Hematopoietic multipotent progenitor cell treated with erythropoietin and hydrocortisone succinate and interleukin-3 and kit ligand, for 17 days (in vitro differentiated cells): ENCODE measurements at regions not wholly inside any gene's neighbourhood (a gene's known extent, or its start where the extent isn't known, plus 50 kb on each side); places are given as distances from the start of the nearest gene placed in this dataset.
"Not testable (repeated sequence)": the region's sequence is repeated elsewhere in the genome, so short reads cannot be mapped to it uniquely, and the experiment has no call there.

Experiments used
- DNase-seq: peaks from one replicate; pipeline ENCODE4 v3.0.0-alpha.2; 2015; ENCODE audit warnings: low spot score

DNA sequence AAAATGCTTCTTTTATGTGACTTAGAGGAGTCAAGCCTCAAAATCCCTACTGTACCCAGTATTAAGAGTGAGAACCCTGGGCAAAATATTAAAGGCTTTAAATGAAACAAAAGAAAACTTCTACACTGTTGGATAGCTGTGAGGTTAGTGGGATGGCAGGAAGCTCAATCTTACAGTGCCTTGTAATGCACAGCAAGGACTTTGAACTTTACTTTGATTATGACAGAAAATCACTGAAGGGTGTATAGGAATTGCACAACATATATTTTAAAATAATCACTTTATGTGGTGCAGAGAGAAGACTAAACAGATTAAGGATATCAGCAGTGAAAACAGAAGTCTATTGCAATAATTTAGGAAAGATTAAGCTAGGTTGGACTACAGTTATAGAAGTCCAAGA, 1333.4 kb downstream of the ADGRL3 start:
- DNase-seq, result no peak

DNA sequence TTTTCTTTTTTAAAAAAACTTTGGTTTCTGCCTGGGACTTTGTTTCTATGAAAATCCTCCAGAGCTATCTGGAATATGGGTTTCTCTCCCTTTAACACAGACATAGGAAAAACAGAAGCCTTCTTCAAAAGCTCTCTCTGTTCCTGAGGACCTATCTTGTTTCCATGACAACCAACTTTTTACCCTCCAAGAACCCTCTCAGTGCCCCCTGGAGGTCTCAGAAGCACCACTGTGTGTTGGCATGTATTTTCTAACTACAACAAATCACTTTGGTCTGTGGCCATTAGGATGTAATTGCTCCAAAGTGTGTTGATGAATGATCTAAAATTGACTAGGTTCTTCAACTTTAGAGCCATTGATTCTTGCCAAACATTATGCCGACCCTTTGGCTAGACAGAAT, 1331.6 kb downstream of the ADGRL3 start:
- DNase-seq, result no peak

DNA sequence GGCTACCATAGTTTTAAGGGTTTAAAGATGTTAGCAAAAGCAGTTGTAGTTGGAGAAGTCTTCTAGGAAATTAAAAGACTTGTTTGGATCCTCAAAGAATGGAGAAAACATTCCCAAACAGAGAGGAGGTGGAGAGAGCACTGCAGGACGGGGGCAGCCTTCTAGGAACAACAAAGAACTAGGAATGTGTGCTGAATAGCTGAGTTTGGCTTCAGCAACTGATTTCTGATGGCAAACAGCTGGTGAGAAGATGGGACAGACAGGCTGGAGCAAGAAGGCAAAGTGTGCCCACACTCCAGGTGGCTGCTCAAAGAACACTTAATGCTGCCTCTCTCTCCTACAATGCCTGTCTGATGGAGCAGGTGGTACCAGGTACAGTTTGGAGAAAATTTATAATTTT, 1331.1 kb downstream of the ADGRL3 start:
- no peak for DNase-seq

DNA sequence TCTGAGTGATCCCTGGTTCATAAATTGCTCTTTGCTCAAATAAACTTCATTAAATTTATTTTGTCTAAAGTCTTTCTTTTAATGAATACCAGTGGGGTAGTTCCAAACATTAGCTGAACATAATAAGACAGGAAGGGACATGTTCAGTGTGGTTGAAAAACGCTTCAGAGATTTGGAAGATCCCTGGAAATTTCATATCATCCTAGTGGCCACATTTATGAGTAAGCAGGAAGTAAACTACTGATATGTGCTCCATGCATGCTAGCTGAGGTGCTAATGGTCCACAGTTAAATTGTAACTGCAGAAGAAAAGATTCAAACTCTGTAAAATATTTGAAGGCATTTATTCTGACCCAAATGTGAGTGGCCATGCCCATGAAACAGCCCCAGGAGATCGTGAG, 1328.7 kb downstream of the ADGRL3 start:
- no peak for DNase-seq

DNA sequence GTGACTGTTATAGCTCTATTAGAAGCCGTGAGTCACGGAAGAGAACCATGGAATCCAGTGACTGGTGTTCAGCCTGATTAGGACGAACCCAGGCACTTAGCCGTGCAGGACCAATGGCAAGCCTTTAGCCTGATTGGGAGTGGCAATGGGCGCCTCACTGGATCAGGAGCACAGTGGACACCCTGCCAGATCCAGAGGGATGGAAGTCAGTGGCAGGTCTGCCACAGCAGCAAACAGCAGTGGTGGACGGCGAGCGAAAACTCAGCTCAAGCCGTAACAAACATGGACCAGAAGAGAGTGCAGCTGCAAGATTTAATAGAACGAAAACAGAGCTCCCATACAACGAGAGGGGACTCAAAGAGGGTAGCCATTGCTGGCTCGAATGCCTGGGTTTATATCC, 1326.5 kb downstream of the ADGRL3 start:
- DNase-seq, result no peak

DNA sequence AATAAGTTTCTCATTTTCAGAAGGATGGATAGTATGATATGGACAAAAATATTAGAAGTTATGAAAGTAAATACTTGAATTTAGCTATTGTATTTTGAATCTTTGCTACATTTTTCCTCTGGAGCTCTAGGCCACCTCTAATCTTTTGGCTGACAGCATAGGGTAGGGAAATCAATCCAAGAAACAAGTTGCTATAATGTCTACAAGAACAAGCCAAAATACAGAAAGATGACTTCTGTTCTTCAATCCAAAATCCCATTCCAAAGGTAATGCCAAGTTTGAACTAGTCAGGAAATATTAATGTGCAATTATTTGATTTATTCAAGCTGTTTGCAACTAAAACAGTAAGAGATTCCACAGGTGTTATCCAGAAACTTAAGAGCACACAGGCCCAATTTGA, 1323.1 kb downstream of the ADGRL3 start:
- DNase-seq, result no peak

DNA sequence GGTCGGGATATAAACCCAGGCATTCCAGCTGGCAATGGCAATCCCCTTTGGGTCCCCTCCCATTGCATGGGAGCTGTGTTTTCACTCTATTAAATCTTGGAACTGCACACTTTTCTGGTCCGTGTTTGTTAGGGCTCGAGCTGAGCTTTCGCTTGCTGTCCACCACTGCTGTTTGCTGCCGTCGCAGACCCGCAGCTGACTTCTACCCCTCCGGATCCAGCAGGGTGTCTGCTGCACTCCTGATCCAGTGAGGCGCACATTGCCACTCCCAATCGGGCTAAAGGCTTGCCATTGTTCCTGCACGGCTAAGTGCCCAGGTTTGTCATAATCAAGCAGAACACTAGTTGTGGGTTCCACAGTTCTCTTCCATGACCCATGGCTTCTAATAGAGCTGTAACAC, 1322.1 kb downstream of the ADGRL3 start:
- no peak for DNase-seq

DNA sequence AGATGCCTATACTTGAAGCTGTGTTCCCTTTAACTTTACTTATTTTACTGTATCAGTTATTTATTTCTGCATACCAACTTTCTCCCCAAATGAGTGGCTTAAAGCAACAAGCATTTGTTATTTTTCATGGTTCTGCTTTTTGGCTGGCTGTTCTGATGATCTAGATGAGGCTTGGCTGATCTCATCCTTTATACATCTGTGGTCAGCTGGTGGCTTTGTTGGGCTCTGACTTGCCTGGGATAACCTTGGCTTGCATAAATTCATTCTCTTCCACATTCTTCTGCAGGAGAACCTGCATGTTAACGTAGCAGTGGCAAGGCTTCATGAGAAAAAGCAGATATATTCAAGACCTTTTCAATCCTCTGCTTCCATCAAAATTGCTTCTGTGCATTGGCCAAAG, 1317.6 kb downstream of the ADGRL3 start:
- no peak for DNase-seq

DNA sequence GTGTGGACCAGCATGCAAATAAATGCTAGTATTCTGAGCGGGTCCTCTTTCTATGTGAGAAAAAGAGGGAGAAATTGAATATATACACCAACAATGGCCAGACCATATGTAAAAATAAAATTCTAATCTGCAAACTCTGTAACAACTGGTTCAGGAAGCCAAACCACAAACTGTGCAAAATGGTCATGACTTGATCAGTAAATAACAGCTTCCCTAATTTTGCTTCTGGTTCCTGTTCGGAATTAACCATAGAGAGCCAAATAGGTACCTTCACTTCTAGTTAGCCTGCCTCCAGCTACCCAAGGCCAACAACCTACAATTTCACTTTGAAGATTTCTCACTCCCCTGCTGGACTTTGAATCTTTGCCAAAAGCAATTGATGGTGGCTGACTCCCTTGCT, 1313.2 kb downstream of the ADGRL3 start:
- DNase-seq, result no peak

DNA sequence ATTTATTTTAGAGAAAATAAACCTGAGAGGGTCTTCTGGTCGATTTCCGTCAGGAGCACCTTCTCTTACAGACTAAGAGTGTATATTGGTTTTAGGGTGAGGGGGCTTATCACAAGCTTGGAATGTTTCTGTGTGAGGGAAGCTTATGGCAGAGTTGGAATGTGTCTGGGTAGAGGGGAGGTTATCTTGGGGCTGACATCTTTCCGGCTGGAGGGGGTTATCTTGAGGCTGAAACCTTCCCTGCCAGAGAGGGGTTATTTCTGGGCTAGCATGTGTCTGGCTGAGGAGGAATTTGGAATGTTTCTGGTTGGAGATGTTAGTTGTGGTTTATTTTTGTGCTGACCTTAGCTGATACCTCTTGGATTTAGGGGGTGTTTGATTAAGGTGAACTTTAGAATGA, 1312.1 kb downstream of the ADGRL3 start:
- DNase-seq, result no peak

DNA sequence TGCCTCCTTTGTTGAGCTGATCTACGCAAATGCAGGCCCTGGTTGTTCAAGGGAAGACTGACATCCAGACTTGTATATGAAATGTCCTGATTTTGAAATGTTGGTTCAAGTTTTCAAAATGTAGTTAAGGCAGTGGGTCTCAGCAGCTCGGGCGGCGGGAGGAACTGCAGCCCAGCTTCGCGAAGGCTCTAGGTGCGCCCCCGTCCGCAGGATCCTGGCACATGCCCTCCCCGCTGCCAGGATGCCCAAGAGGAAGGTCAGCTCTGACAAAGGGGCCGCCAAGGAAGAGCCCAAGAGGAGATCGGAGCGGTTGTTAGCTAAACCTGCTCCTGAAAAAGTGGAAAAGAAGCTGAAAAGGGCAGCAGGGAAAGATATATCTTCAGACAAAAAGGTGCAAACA, 1310.1 kb downstream of the ADGRL3 start:
- DNase-seq, result no peak

DNA sequence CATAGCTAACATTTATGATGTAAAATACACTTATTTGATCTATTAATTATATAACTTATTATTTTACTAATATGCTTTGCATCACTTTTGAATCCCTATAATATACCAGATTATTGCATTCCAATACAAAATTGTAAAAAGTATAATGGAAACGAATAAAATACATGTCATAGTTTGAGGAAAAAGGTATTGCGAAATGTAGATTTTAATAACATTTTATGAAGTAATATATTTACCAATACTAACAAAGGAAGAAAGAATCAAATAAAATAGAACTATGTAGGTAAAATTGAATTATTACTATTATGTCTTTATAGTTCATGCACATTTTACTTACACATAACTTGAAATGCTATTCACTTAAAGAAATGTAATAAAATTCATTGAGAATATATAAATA, 1300.2 kb downstream of the ADGRL3 start:
- DNase-seq, result no peak

DNA sequence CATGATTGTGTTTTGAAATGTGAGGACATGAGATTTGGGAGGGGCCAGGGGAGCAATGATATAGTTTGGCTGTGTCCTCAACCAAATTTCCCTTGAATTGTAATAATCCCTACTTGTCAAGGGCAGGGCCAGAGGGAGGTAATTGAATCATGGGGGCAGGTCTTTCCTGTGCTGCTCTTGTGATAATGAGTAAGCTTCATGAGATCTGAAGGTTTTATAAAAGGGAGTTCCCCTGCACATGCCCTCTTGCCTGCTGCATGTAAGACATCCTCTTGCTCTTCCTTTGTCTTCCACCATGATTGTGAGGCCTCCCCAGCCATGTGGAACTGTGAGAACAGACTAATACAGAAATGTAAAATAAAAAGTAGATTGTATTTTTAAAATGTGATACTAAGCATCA, 1294.9 kb downstream of the ADGRL3 start:
- no peak for DNase-seq

DNA sequence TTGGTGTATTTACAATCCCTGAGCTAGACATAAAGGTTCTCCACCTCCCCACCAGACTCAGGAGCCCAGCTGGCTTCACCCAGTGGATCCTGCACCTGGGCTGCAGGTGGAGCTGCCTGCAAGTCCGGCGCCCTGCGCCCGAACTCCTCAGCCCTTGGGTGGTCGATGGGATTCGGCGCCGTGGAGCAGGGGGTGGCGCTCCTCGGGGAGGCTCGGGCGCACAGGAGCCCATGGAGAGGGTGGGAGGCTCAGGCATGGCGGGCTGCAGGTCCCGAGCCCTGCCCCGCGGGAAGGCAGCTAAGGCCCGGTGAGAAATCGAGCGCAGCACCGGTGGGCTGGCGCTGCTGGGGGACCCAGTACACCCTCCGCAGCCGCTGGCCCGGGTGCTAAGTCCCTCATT, 1291.6 kb downstream of the ADGRL3 start:
- DNase-seq, result not testable (repeated sequence)

DNA sequence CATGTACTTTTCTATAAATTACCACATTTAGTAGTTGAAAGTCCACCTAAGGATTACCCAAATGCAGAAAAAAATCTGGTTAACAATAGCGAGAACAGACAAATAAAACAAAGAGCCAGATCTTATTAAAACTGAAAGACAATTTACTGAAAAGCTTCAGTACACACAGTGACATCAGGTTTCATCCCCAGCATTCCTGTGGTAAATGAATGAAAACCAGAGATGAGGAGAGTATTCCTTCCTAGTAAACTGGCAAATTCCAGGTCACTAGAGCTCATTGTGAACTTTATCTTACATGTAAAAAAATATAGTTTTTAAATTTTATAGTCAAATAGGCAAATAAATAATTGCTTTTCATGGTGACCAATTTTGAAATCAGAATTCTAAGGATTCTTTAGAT, 1290.5 kb downstream of the ADGRL3 start:
- DNase-seq, result no peak

DNA sequence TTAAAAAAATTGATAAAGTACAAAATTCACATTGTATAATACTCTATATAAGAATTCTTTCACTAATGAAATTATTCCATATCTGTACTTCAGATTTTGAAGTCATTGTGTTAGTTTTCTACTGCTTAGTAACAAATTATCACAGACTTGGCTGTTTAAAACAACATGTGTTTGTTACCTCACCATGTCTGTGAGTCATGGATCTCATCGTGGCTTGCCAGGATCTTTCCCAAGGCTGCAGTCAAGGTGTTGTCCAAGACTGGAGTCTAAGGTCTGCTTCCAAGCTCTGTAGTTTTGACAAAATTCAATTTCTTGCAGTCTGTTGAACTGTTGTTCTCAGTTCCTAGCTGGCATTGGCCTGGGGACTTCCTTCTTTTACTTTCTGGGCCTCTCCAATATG, 1286.9 kb downstream of the ADGRL3 start:
- DNase-seq, result no peak

DNA sequence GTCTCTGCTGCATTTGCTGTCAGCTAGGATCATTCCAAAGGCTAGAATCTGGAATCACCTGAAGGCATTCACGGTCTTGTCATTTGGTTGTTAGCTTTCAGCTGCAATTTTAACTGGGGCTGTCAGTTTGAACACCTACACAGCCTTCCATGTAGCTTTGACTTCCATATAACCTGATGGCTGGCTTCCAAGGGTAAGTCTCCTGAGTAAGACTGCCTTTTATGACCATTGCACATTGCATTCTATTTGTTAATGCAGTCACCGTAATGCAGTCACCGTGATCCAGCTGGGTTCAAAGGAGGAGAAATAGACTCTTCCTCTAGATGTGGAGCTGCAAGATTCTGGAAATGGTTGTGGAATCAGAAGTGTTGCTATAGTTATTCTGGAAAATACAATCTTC, 1284.2 kb downstream of the ADGRL3 start:
- DNase-seq, result no peak

DNA sequence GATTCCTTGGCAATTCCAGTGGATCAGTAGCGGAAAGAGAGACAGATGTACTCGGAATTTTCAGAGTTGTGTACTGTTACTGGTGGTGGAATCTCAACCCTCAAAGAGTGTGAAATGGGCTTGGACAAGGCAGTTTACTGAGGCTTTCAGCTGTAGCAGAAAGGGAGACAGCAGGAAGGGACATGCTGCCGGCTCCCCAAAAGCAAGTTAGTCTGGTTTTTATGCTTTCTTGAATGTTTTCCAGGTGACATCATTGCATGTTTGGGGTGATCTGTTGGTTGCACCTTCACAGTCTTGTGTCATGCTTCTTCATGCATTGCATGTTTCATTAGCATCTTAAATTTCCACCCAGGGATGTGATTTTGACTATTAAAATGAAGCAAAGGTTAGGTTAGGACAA, 1282.2 kb downstream of the ADGRL3 start:
- DNase-seq, result no peak

DNA sequence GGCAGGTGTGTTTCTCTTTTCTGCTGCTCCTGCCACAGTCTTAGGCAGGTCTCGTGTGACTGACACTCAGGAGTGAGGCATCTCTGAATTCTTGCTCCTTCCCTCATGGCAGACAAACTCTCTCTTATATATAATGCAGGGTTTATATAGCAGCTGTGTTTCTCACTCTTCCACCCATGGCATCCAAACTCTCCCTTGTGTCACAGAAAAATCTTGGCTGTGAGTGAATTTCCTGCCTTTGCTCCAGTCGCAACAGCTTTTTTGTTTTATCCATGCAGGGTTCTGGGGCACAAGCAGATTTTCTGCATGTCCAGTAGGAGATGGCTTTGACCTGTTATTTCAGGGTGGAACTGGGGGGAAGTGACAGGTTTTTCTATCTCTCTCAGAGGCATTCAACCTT, 1275.5 kb downstream of the ADGRL3 start:
- no peak for DNase-seq

DNA sequence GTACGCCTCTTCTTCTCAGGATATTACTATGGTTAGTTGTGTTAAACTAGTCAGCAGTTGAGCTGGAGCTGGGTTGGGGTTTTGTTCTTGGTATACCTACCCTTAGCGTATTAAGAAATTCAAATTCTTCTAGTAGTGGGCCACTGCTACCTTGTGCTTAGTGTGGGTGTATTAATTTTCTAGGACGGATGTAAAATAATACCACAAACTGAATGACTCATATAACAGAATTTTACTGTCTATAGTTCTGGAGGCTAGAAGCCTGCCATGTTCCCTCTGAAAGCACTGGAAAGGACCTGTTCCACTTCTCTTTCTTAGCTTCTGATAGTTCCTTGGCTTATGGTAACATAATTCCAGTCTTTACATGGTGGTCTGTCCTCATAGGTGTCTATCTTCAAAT, 1274.7 kb downstream of the ADGRL3 start:
- no peak for DNase-seq

DNA sequence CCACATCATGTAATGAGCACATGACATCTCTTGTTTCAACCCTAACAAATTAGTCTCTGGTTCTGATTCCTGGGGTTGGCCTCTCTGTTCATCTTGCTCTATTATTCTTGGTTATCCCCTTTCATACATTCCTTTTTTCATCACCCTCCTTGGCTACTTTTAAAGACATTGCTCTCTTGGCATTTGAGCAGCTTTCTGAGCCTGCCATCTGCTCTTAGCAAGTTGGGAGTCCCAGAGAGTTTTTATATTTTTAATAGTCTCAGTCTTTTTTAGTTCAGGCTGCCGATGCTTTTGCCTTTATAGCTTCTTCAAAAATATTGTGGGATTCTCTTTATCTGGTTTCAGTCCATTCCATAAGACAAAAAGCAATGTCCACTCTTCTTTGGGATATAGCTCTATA, 1270.9 kb downstream of the ADGRL3 start:
- DNase-seq, result no peak

DNA sequence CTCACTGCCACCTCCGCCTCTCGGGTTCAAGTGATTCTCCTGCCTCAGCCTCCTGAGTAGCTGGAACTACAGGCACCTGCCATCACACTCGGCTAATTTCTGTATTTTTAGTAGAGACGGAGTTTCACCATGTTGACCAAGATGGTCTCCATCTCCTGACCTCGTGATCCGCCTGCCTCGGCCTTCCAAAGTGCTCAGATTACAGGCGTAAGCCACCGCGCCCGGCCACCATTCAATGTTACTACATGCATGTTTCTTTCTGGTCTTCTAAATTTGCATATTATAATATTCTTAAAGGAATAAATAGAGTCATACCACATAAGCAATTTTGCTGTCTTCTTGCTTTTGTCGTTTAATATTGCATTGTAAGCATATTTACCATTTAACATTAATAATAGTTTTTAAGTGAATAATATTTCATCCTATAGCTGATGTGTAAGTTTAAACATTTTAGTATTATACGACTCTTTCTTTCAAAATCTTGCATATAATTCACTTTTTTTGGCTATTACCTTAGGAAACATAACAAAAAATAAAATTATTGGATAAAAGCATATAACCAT, 1270.4 kb downstream of the ADGRL3 start:
- no peak for DNase-seq

DNA sequence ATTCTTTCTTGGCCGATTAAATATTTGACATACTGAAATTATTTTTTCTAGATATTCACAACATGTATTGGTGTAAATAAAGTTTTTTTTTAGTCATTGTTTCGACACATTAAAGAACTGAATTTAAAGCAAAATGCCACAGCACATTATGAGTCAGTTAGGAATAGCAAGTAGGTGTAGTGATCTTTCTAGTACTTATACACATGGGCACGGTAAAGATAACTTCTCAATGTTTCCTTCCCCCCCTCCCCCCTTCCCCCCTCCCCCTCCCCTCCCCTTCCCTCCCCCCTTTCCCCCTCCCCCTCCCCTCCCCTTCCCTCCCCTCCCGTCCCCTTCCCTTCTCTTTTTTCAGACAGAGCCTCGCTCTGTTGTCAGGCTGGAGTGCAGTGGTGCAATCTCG, 1269.9 kb downstream of the ADGRL3 start:
- DNase-seq, result no peak

DNA sequence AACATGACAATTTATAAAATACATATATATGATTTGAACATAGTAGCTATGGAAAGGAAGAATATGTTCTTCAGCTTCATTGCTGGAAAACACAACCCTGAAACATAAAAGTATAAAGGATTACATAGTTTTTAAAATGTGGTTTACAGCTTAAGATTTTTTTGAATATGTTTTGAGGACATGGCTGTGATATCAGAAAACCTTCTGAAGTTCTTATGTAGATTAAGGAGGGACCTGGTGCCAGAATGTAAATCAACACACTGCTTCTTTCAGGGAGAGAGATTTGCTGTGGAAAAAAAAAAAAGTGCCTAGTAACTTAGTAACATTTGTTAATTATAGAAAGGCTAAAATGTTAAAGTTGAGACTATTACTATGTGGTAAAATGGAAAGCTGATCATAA, 1261.8 kb downstream of the ADGRL3 start:
- no peak for DNase-seq

DNA sequence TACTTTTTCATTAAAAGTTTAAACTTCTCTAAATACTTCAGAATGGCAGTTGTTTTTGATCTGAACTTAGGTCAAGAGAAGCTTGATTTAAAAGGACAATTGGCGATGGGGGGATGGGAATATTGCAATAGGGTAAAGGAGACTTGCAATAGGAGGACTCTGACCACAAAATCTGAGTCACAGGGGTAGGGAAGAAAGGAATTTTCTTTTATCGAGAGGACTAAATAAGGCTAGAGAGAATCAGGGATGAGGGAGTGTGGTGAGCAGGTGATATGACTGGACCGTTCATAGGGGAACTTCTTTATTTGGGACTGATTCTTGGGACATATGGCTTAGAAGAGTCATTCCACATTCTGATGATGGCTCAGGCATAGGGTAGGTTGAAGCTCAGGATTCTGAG, 1260.2 kb downstream of the ADGRL3 start:
- DNase-seq, result no peak
